ACC112 (cell line): ENCODE measurements at regions not wholly inside any gene's neighbourhood (a gene's known extent, or its start where the extent isn't known, plus 50 kb on each side); places are given as distances from the start of the nearest gene placed in this dataset.

Experiments
- H2AFZ ChIP-seq: fragments of 200-600 bp; sonication (generic); one replicate; pipeline ENCODE4 v1.6.0; 2017; ENCODE audit warnings: antibody characterized with exemption, low read length; ENCODE audit not compliant: unreplicated experiment
- H3K27ac ChIP-seq: fragments of 200-600 bp; sonication (generic); 2 replicates; pipeline ENCODE4 v1.5.1; 2014; ENCODE audit warnings: low read depth, mild to moderate bottlenecking, antibody characterized with exemption, low read length, moderate library complexity
- H3K27me3 ChIP-seq: fragments of 200-600 bp; sonication (generic); 2 replicates; pipeline ENCODE4 v1.6.1; 2014; ENCODE audit warnings: mild to moderate bottlenecking, antibody characterized with exemption, low read length, moderate library complexity, mixed read lengths; ENCODE audit not compliant: insufficient read depth
- H3K36me3 ChIP-seq: fragments of 200-600 bp; sonication (generic); 2 replicates; pipeline ENCODE4 v1.6.1; 2016; ENCODE audit warnings: mild to moderate bottlenecking, antibody characterized with exemption, low read length, moderate library complexity, mixed read lengths; ENCODE audit not compliant: insufficient read depth
- H3K4me1 ChIP-seq: fragments of 200-600 bp; sonication (generic); one replicate; pipeline ENCODE4 v1.6.1; 2016; ENCODE audit warnings: low read length, mixed read lengths; ENCODE audit not compliant: insufficient read depth, unreplicated experiment, control insufficient read depth
- H3K4me3 ChIP-seq: fragments of 200-600 bp; sonication (generic); 2 replicates; pipeline ENCODE4 v1.5.1; 2014; ENCODE audit warnings: mild to moderate bottlenecking, low read depth, low read length
- H3K79me2 ChIP-seq: fragments of 200-600 bp; sonication (generic); one replicate; pipeline ENCODE4 v1.6.0; 2016; ENCODE audit warnings: low read length; ENCODE audit not compliant: control insufficient read depth, unreplicated experiment, insufficient read depth

DNA sequence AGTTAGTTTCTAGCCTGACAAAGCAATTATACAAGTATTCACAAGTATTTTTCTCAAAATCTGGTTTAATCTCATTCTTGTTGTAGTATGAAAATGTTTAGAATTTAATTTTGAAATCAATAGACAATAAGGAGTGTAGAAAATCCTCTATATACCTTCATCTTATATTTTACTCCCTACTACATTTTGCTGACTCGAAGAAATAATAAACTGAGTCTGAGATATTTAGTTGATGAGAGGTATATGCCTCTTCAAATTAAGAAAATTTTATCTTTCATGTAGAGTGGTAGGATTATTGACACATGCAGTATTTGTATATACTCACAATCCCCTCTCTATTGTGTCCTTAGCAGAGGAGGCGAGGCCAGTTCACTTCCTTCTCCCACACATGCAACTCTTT is 477.7 kb downstream of the MAN2A1 start:
- H3K36me3 ChIP-seq: no peaks in the 10 kb centered on the region
- H2AFZ ChIP-seq: no peak overlapping the region
- H3K27me3 ChIP-seq: no peaks in the 10 kb centered on the region
- H3K4me3 ChIP-seq: no peak overlapping the region
- no peak overlapping the region for H3K27ac ChIP-seq
- H3K4me1 ChIP-seq: no peaks in the 10 kb centered on the region
- no peaks in the 10 kb centered on the region for H3K79me2 ChIP-seq

DNA sequence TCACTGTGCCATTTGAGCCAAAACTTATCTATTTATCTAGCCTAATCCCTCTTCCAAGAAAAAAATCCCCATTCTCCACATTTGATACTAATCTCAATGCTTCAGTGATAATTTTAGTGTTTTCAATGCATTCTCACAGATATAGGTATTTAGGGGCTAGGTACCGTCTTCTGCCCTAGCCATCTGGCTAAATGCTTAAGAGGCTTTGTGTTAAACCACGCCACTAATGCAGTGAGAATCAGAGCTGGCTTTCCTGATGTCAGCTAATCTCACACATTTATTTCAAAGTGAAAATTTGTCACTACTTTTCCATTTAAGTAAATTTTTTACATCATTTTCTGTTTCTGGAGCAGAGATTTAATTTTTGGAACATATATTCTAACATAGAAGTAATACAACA is 479.7 kb downstream of the MAN2A1 start:
- Histone ChIP-seq H3K27me3 (no peaks in the 10 kb centered on the region), H3K79me2 (no peaks in the 10 kb centered on the region), H3K27ac (no peak overlapping the region), H2AFZ (no peak overlapping the region), H3K4me3 (no peak overlapping the region), H3K4me1 (no peaks in the 10 kb centered on the region), H3K36me3 (no peaks in the 10 kb centered on the region)

DNA sequence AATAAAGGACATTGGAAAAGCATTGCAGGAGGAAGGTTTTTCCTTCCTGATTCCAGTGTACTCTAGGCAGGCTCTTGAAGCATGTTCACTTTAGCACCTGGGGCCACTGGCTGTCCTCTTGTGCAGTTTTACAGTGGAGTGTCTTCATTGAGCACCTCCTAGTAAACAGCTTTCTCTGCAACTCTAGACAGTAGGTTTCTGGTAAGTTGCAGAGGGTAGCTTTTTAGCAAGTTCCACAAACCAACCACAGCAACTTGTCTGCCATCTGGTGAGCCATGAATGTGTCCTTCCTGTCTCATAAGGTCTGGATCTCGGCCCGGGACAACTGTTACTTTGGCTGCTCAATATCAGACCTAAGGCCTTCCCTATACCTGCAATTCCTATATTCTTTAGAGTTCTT is 488.0 kb downstream of the MAN2A1 start:
- Histone ChIP-seq H3K27ac (no peak overlapping the region), H3K79me2 (no peaks in the 10 kb centered on the region), H3K4me3 (no peak overlapping the region)

DNA sequence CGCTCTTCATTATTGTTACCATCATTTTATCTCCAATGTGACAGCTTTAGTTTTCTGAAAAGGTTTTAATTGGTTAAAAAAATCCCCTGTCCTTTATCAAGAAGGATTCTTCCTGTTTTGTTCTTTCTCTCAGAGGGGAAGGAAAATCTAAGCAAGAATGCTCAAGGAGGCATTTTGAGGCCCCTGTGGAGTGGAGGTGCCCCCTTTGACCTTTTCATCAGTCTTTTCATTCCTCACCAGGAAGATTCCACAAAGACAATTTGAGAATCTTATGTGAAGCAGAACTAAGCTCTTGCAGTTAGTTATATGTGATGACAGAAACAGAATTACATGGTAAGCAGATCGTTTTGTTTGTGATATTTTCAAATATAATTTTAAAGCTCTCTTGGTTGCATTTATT is 489.6 kb downstream of the MAN2A1 start:
- Histone ChIP-seq H3K79me2 (no peaks in the 10 kb centered on the region), H3K4me3 (no peak overlapping the region), H3K4me1 (no peaks in the 10 kb centered on the region), H3K27ac (no peak overlapping the region), H3K27me3 (no peaks in the 10 kb centered on the region), H2AFZ (no peak overlapping the region), H3K36me3 (no peaks in the 10 kb centered on the region)

More for the DNA sequence above, 488.0 kb downstream of the MAN2A1 start:
- Histone ChIP-seq H3K27me3 (no peaks in the 10 kb centered on the region), H2AFZ (no peak overlapping the region), H3K36me3 (no peaks in the 10 kb centered on the region), H3K4me1 (no peaks in the 10 kb centered on the region)

DNA sequence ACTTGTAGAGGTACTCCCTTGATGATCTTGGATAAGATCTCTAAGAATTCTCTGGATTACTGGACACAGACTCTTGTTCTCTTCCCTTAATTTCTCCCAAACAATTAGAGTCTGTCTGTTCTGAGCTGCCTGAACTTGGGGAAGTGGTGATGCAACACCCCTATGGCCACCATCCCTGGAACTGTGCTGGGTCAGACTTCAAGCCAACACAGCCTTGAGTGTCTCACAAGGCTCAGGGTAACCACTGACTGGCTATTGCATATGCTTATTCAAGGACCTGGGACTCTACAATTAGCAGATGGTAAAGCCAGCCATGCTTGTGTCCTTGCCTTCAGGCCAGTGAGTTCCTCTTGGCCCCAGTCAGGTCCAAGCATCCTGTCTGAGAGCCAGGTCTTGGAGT is 504.5 kb downstream of the MAN2A1 start:
- no peak overlapping the region for H3K4me3 ChIP-seq
- H3K79me2 ChIP-seq: no peaks in the 10 kb centered on the region
- no peaks in the 10 kb centered on the region for H3K4me1 ChIP-seq
- no peak overlapping the region for H3K27ac ChIP-seq
- no peaks in the 10 kb centered on the region for H3K36me3 ChIP-seq
- no peaks in the 10 kb centered on the region for H3K27me3 ChIP-seq
- H2AFZ ChIP-seq: no peak overlapping the region

DNA sequence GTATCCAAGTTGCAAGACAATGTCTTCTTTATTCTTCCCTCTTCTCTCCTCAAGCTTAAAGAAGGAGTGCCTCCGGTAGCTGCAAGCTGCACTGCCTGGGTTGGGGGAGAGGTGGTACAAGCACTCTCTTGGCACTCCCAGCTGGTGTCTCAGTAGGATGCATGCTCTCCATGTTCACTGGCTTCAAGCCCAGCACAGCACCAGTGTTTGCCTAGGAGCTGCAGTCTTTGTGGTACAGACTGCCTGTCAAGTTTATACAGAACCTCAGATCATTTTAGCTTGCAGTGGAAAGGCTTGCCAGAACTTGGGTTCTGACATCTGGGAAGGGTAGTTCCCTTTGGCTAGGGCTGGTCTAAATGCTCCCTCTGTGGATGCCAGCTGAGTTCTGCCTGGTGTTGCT is 505.6 kb downstream of the MAN2A1 start:
- H3K27me3 ChIP-seq: no peaks in the 10 kb centered on the region
- no peaks in the 10 kb centered on the region for H3K36me3 ChIP-seq
- no peaks in the 10 kb centered on the region for H3K4me1 ChIP-seq
- no peak overlapping the region for H2AFZ ChIP-seq
- H3K79me2 ChIP-seq: no peaks in the 10 kb centered on the region
- no peak overlapping the region for H3K4me3 ChIP-seq
- no peak overlapping the region for H3K27ac ChIP-seq

DNA sequence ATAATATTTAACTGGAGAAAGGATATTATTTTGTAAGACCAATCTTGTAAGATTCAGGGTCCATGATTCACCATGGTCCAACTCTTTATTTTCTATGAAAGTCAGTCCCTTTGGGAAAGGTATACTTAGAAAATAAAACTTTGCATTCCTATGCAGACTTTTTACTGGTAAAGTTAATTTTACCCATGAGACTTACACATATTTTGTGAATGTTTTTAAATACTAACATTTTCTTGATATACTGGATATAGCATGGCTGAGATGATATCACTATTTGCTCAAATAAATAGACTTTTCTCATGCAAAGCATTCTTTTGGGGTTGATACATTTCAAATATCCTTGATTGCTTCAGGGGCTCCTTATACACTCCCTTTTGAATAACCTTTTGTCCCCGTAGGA is 512.1 kb downstream of the MAN2A1 start:
- Histone ChIP-seq H3K27me3 (no peaks in the 10 kb centered on the region), H3K4me3 (no peak overlapping the region), H3K27ac (no peak overlapping the region), H3K4me1 (no peaks in the 10 kb centered on the region), H2AFZ (no peak overlapping the region), H3K79me2 (no peaks in the 10 kb centered on the region), H3K36me3 (no peaks in the 10 kb centered on the region)

DNA sequence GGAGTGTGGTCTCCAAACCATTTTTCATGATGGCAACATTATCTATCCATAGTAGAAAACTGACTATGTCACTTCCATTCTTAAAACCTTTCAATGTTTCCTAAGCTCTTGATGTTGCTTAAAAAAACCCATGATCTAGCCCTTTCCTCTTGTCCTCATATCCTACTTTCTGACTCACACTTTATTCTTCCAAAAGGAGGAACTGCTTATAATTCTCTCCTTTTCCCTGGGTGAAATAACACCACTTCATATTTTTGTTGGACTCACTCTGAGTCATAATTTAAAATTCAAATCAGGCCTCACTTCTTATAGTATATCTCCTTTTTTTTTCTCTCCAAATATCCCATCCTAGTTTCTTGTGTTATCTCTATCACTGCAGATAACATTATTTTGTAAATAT is 513.9 kb downstream of the MAN2A1 start:
- no peak overlapping the region for H3K4me3 ChIP-seq
- H3K36me3 ChIP-seq: no peaks in the 10 kb centered on the region
- H3K27ac ChIP-seq: no peak overlapping the region
- no peak overlapping the region for H2AFZ ChIP-seq
- no peaks in the 10 kb centered on the region for H3K4me1 ChIP-seq
- no peaks in the 10 kb centered on the region for H3K79me2 ChIP-seq
- no peaks in the 10 kb centered on the region for H3K27me3 ChIP-seq

DNA sequence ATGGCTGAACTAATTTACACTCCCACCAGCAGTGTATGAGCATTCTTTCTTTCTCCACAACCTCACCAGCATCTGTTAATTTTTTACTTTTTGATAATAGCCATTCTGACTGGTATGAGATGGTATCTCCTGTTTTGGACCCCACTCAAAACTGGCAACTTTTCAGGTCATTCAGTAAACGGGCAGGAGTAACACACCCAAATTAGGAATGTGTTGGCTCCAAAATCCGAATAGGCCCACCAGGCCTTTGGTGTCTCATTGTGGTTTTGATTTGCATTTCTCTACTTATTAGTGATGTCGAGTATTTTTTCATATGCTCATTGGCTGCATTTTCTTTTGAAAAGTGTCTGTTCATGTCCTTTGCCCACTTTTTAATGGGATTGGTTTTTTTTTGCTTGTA is 517.1 kb downstream of the TMEM232 start:
- Histone ChIP-seq H2AFZ (no peak overlapping the region), H3K79me2 (no peaks in the 10 kb centered on the region), H3K4me1 (no peaks in the 10 kb centered on the region), H3K27me3 (no peaks in the 10 kb centered on the region), H3K4me3 (no peak overlapping the region), H3K27ac (no peak overlapping the region), H3K36me3 (no peaks in the 10 kb centered on the region)

DNA sequence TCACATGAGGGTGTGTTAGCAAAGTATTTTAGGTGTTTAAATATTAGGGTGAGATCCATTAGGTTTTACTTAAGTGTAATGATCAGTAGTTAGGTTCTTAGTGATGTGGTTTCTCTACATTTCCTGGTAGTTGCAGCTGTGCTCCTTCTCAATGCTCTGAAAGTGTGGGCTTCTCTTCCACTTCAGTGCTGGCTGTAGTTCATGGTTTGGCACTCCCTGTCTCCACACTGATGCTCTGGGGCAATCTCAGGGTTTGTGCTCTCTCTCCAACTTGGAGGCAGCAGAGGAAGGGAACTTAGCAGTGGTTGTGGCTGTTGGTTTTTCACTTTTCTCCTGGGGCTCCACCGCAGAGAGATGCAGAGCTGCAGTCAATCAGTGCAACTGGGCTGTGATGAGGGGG is 507.5 kb downstream of the TMEM232 start:
- H3K27ac ChIP-seq: no peak overlapping the region
- no peaks in the 10 kb centered on the region for H3K27me3 ChIP-seq
- no peaks in the 10 kb centered on the region for H3K36me3 ChIP-seq
- H3K4me3 ChIP-seq: no peak overlapping the region
- no peaks in the 10 kb centered on the region for H3K79me2 ChIP-seq
- no peak overlapping the region for H2AFZ ChIP-seq
- H3K4me1 ChIP-seq: no peaks in the 10 kb centered on the region

DNA sequence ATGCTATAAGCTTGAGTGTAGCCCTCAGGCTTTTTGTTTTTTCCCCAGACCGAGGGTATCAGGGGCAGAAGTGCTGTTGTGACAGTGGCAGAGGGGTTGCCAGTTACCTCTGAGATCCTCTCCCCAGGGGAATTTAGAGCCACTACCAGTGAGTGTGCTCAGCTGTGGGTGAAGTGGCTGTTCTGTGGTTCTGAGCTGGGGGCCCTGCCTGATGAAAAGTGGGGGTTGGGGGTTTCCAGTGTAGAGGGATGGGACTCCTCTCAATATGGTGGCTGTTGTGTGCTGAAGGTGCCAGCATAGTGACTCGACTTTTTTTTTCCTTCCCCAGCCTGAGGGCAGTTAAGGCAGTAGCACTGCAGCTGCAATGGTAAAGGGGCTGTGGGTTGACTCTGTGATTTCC is 506.7 kb downstream of the TMEM232 start:
- Histone ChIP-seq H3K79me2 (no peaks in the 10 kb centered on the region), H3K27ac (no peak overlapping the region), H3K4me3 (no peak overlapping the region), H3K4me1 (no peaks in the 10 kb centered on the region), H2AFZ (no peak overlapping the region), H3K36me3 (no peaks in the 10 kb centered on the region), H3K27me3 (no peaks in the 10 kb centered on the region)

DNA sequence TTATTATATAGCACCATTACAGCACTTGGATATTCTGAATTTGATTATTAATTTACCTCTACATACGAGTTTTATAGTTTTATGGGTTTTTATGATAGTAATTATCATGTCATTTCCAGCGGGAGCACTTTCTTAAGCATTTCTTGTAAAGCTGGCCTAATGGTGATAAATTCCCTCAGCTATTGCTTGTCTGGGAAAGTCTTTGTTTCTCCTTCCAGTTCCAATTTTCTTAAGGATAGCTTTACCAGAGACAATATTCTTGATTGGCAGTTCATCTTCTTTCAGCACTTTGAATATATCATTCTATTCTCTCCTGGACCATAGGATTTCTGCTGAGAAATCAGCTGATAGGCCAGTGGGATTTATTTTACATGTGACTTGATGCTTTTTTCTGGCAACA is 505.4 kb downstream of the TMEM232 start:
- H3K27ac ChIP-seq: no peak overlapping the region
- no peaks in the 10 kb centered on the region for H3K36me3 ChIP-seq
- no peaks in the 10 kb centered on the region for H3K79me2 ChIP-seq
- no peak overlapping the region for H2AFZ ChIP-seq
- H3K4me1 ChIP-seq: no peaks in the 10 kb centered on the region
- no peaks in the 10 kb centered on the region for H3K27me3 ChIP-seq
- H3K4me3 ChIP-seq: no peak overlapping the region
